Uterus (tissue), 2 donors: ENCODE measurements at regions not wholly inside any gene's neighbourhood (a gene's known extent, or its start where the extent isn't known, plus 50 kb on each side); places are given as distances from the start of the nearest gene placed in this dataset.

ENCODE experiments used
- POLR2A ChIP-seq, 2 donors: fragments of 450-650 bp; IDR thresholded peaks; one replicate each; pipeline ENCODE4 v1.6.1; 2016; ENCODE audit warnings: antibody characterized with exemption in 2 of 2, mild to moderate bottlenecking in 1 of 2, moderate library complexity in 1 of 2
- TF ChIP-seq, protein P1 (sequence below), 4 experiments: fragments of 200-600 bp in 2 of 4; fragments of 450-650 bp in 2 of 4; sonication (generic) in 2 of 4; IDR thresholded peaks; one replicate each; pipeline ENCODE4 v1.5.1; 2016 to 2019; ENCODE audit warnings: antibody characterized with exemption in 4 of 4, mild to moderate bottlenecking in 2 of 4, moderate library complexity in 1 of 4

DNA sequence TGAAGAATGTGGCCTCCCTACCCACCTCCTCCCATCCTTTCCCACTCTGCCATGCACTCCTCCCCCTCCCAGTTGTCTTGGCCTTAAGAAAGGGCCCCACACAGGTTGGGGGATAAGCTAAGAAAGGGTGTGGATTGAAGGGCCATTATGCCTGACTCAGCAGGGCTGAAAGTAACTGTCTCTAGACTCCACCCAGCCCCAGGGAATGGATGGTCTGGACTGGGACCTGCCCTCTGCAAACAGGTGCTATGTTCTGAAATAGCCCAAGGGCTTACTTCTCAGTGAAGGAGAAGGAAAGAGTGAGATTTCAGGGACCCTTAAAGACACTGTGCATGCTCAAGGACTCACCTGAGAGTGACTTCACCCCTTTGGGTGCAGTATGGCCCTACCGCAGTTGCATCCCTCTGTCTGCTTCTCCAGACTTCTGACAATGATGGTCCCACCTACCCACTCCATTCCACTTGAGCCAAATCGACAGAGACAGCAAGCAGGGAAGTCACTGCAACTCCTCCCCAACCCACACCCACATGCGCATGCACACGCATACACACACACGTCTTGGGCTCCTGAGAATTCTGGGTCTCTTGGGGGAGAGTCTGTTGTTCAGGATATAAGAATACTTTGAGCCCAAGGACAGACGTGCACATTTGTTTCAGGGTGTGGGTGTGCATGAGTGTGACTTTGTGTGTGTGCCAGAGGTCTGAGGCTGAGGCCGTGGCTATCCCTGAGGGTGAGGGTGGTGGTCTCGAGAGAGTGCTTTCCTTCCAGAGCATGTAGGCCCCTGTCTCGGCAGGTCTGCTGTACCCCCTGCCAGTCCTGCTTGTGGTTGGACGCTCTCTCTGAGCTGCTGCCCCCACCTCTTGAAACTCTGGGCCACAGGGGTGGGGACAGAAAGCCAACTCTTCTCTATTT lies 231.9 kb downstream of the PTPRU start:
- TF ChIP-seq, protein P1, sequence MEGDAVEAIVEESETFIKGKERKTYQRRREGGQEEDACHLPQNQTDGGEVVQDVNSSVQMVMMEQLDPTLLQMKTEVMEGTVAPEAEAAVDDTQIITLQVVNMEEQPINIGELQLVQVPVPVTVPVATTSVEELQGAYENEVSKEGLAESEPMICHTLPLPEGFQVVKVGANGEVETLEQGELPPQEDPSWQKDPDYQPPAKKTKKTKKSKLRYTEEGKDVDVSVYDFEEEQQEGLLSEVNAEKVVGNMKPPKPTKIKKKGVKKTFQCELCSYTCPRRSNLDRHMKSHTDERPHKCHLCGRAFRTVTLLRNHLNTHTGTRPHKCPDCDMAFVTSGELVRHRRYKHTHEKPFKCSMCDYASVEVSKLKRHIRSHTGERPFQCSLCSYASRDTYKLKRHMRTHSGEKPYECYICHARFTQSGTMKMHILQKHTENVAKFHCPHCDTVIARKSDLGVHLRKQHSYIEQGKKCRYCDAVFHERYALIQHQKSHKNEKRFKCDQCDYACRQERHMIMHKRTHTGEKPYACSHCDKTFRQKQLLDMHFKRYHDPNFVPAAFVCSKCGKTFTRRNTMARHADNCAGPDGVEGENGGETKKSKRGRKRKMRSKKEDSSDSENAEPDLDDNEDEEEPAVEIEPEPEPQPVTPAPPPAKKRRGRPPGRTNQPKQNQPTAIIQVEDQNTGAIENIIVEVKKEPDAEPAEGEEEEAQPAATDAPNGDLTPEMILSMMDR (IDR thresholded peaks at IDR 0.05), result no peak
- TF ChIP-seq POLR2A (IDR thresholded peaks at IDR 0.05), result no peak
